ENCODE measurements at regions not wholly inside any gene's neighbourhood (a gene's known extent, or its start where the extent isn't known, plus 50 kb on each side); places are given as distances from the start of the nearest gene placed in this dataset.

DNA sequence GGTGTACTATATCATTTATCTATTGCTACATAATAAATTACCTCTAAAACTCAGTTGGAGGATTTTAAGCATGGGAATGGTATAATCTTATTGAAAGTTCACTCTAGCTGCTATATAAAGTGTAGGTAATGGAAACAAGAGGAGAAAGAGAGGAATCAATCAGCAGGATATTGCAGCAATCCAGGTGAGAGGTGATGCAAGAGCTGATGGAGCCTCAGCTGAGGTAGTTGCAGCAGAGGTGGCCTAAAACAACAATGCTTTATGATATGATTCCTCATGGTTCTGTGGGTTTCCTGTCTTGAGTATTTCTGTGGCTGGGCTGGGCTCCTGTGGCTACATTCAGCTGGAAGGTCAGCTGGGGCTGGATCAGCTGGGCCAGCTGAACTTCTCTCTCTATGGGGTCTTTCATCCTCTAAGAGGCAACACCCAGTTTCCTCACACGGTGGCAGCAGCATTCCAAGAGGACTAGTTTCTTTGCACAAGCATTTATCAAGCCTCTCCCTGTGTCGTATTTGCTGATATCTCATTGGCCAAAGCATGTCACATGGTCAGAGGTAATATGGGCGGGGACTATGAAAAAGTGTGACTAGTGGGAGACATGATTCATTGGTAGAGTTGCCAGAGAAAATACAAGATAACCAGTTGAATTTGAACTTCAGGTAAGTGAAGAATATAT, 135.4 kb upstream of the LARGE1 start:
- no peak for DNase-seq (ENCODE audit: low spot score)

- no peak for DNase-seq (ENCODE audit: low spot score)
Measured at GRCh38 chr22:34057726-34058125, 137.4 kb upstream of the LARGE1 start.

- no peak for DNase-seq (ENCODE audit: low spot score)
Measured at GRCh38 chr22:34064696-34065095, 144.4 kb upstream of the LARGE1 start.

GRCh38 chr22:34067031-34067430, 146.8 kb upstream of the LARGE1 start:
- no peak for DNase-seq (ENCODE audit: low spot score)

DNA sequence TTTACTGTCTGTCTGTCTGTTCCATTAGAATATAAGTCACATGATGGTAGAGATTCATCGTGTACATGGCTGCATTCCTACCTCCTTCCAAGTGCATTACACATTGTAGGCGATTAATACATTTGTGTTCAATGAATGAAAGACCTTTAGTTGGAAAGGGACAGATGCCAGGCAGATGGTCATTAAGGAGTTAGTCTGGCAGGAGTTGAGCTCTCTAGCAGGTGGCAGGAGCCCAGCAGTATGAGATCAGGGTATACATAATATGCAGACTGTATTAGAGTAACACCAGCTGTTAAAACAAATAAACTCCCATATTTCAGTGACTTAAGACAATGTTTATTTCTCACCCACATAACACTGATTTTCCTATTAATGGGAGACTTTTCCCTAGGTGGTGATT, 147.7 kb upstream of the LARGE1 start:
- no peak for DNase-seq (ENCODE audit: low spot score)

GRCh38 chr22:34070051-34070450, 149.8 kb upstream of the LARGE1 start:
- no peak for DNase-seq (ENCODE audit: low spot score)

GRCh38 chr22:34070531-34070930, 150.3 kb upstream of the LARGE1 start:
- DNase-seq (ENCODE audit: low spot score) = no peak

GRCh38 chr22:34072585-34072984, 152.3 kb upstream of the LARGE1 start:
- no peak for DNase-seq (ENCODE audit: low spot score)

DNA sequence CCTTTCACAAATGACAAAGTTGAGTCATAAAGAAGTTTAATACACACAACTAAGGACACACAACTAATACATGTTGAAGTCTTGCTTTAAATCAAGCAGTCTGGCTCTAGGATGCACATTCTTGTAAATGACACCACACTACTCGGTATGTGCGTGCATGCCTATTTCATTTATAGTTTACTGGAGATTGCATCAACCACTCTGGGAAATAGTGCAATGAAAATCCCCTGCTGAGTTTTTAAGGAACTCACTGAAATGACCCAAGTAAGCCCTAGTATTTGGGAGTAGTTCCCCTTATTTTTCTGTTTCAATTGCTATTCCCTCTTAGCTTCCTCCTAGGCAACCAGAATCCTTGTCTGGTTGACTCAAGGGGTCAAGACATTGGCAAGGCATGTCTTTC, 160.2 kb upstream of the LARGE1 start:
- DNase-seq (ENCODE audit: low spot score) = no peak

GRCh38 chr22:34096770-34097169, 176.5 kb upstream of the LARGE1 start:
- DNase-seq (ENCODE audit: low spot score) = no peak

- DNase-seq (ENCODE audit: low spot score) = no peak
Measured at GRCh38 chr22:34099278-34099677, 179.0 kb upstream of the LARGE1 start.

DNA sequence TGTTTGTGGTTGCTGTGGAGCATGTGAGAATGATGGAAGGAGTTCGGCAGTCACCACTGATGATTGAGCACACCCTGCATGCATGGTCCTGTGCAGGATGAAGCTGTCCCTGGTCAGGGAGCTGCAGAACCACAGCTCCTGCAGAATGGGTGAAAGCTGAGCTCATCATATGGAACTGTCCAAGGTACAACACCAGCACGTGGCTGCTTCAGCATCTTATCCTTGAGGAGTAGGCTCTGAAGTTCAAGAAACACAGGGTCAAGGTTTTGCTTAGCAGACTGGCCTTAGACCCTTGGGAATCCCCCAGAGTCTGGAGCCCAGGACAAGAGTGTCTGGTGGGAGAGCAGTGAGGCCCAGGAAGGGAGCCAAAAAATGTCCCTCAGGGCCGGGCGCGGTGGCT, 182.4 kb upstream of the LARGE1 start:
- no peak for DNase-seq (ENCODE audit: low spot score)

GRCh38 chr22:34105461-34106062, 185.3 kb upstream of the LARGE1 start:
- DNase-seq (ENCODE audit: low spot score) = no peak

DNA sequence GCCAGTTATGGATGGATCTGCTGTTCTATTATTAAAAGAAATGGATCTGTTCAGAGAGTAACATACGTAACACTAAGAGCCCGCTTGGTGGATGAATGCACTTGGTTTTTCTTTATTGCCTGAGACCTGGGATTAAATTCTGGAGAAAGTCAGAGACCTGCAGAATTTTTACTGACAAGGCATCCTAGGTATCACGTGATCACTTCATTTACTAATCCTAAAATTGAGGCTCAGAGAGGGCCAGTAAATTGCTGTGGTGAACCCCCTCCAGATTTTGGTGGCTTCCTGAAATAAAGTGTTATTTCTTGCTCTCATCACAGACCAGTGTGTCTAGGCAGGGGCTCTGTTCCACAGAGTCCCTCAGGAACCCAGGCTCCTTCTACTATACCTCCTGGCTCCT, 187.9 kb upstream of the LARGE1 start:
- DNase-seq (ENCODE audit: low spot score) = no peak

GRCh38 chr22:34111210-34111824, 191.0 kb upstream of the LARGE1 start:
- DNase-seq (ENCODE audit: low spot score) = no peak

DNA sequence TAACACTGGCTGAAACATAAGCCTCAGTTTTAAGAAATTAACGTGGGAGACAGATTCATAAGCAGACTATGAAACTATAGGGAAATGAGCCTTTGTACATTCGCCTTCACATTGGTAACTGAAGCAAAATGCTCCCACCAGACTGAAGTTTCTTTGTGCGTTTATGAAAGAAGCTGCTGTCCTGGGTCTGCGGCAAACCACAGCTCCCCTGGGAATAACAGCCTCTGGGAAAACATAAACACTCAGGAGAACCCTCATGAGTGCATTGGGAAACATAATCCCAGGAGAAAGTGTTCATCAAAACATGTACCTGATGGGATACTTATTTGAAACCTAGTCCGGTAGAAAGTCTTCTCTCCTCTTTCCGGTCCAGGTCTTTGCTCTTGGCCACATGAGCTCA, 193.1 kb upstream of the LARGE1 start:
- DNase-seq (ENCODE audit: low spot score) = no peak

DNA sequence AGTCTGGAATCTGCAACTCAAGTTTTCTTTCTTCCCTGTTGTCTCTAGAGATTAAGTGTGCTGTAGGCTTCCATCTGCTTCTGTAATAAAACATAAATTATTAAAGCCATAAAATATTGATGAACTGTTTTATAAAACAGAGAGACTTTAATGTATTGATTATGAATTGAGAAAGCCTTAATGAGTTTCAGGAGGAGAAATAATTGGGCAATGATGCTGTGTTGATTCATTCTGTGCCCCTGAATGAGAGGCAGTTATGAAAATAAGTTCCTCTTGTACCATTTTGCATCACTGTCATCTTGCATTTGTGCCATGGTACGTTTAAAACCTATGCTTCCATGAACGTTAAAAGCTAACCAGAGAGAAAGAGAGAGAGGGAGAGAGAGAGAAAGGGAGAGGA, 194.1 kb upstream of the LARGE1 start:
- no peak for DNase-seq (ENCODE audit: low spot score)

- no peak for DNase-seq (ENCODE audit: low spot score)
Measured at GRCh38 chr22:34115722-34116121, 195.4 kb upstream of the LARGE1 start.

GRCh38 chr22:34116126-34116525, 195.8 kb upstream of the LARGE1 start:
- DNase-seq (ENCODE audit: low spot score) = no peak

DNA sequence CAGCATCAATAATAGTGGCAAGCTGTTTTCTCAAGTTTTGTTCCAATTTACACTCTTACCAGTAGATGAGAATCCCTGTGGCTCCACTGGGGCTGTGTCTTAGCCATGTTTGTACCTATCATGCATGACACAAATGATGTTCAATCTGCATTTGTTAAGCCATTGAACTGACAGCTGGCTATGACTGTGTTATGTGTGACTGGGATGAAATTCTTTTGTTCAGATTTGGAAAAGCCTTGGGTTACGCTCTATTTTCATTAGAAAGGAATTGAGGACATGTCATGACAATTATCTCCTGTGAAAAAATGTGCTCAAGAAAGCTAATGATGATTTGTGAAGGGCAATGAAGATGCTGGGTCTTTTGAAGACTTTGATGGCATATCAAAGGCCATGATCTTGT, 201.8 kb upstream of the LARGE1 start:
- no peak for DNase-seq (ENCODE audit: low spot score)

- no peak for DNase-seq (ENCODE audit: low spot score)
Measured at GRCh38 chr22:34129691-34130486, 209.6 kb upstream of the LARGE1 start.

DNA sequence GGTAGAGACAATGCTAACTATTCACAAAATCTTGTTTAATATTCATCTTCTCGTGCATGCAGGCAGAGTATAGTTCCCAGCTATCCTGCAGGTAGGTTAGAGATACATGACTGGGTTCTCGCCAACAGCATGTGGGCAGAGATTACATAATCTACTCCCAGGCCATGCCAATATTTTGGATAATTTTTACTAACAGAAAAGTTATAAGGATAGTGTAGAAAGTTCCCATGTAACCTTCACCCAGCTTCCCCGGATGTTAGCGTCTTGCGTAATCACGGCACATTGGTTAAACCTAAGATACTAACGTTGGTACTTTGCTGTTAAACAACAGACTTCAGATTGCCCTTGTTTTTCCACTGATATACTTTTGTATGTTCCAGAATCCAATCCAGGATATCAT, 215.5 kb upstream of the LARGE1 start:
- DNase-seq (ENCODE audit: low spot score) = no peak

GRCh38 chr22:34150023-34150422, 229.7 kb upstream of the LARGE1 start:
- no peak for DNase-seq (ENCODE audit: low spot score)

All from left forelimb (tissue), 1 donor.